Epithelial cell of proximal tubule (primary cell): ENCODE measurements at regions not wholly inside any gene's neighbourhood (a gene's known extent, or its start where the extent isn't known, plus 50 kb on each side); places are given as distances from the start of the nearest gene placed in this dataset.

Experiments
- DNase-seq: peaks from one replicate; pipeline ENCODE4 v3.0.0-alpha.2; 2011; ENCODE audit warnings: low read depth
- H3K4me3 ChIP-seq: 2 replicates; pipeline ENCODE4 v1.5.1; 2011; ENCODE audit warnings: low read depth, mild to moderate bottlenecking, low read length
- TF ChIP-seq, protein P1 (sequence below): conservative IDR thresholded peaks from 2 replicates; pipeline ENCODE4 v1.5.1; 2012; ENCODE audit warnings: low read depth, mild to moderate bottlenecking, low read length

DNA sequence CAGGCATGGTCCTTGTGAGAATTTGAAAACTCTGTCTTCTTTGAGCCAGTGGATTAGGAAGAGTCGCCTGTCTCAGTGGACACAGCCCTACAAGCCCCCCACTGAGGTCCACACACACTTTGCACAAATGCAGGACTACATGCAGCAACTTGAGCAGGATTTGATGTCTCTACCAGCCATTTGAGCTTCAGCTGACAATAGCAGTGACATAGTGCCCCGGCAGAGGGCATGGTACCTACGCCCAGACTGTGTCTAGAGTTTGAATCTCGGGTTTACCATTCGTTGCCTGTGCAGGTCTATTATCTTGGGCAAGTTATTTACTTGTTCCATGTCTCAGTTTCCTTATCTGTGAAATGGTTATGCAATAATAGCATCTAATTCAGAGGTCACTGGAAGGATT, 580.1 kb downstream of the TFAP2B start:
- no peak for DNase-seq
- no peak overlapping the region for H3K4me3 ChIP-seq
- TF ChIP-seq, protein P1, sequence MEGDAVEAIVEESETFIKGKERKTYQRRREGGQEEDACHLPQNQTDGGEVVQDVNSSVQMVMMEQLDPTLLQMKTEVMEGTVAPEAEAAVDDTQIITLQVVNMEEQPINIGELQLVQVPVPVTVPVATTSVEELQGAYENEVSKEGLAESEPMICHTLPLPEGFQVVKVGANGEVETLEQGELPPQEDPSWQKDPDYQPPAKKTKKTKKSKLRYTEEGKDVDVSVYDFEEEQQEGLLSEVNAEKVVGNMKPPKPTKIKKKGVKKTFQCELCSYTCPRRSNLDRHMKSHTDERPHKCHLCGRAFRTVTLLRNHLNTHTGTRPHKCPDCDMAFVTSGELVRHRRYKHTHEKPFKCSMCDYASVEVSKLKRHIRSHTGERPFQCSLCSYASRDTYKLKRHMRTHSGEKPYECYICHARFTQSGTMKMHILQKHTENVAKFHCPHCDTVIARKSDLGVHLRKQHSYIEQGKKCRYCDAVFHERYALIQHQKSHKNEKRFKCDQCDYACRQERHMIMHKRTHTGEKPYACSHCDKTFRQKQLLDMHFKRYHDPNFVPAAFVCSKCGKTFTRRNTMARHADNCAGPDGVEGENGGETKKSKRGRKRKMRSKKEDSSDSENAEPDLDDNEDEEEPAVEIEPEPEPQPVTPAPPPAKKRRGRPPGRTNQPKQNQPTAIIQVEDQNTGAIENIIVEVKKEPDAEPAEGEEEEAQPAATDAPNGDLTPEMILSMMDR, result peak; percentile 1

DNA sequence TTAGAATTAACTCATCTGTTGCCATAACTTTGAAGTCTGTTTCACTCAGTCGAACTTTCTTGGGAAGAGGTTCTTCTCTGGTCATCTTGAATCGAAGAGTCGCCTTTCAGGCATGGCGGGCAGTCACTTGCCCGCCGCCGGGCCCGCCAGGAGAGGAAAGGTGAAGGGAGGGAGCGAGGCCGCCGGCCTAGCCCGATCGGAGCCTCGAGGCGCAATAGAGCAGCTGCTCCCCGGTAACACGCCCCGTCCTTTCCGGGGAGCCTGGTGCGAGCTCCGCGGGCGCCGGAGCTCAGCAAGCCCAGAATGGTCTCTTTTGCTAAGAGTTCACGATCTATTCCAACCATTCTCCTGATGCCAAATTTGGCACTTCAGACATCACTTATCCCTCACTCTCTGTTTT, 591.8 kb downstream of the TFAP2B start:
- no peak for DNase-seq
- TF ChIP-seq, protein P1, result no peak
- no peak overlapping the region for H3K4me3 ChIP-seq

DNA sequence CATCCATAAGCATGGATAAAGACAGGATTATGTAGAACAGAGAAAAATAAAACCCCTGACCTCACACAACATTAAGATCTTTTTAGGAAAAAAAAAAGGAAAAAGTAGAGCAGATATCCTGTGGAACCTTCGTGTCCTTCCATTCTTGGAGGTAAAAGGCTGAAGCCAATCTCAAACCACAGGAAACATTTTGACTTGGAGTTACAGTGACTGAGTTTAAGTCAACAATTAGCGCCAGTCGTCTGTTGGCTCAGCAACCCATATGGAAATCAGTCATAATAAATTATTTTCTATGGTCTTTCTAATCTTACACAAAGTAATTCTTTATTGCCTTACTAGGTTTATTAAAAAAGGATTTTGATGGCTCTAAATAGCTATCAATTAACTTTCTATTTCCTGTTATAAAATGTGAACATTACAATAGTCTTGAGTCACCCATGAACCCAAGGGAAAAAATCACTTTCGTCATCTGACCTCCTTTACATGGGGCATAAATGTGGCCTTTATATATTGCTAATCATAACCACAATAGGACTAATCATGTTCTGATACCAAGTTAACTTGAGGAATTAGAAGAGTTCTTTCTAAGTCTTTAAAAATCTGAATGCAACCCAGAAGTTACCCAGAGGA, 592.9 kb downstream of the TFAP2B start:
- no peak for DNase-seq
- TF ChIP-seq, protein P1, result no peak
- no peak overlapping the region for H3K4me3 ChIP-seq

DNA sequence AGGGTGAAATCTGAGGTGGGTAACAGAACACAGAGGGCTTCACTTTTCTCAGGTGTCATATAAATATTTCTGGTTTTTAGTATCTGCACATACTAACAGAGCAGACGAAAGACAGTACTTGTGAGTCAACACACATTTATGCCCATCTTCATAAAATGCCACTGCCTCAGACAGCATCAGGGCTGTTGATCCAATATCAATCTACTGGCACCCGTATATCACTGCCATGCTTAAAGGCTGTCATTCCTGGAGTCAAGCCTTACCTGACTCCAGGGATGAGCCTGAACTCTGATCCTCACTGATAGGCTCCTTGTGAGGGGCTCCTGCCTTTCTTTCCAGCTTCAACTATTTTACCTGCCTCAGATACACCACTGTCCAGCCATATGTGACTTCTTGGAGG, 595.7 kb downstream of the TFAP2B start:
- no peak for DNase-seq
- TF ChIP-seq, protein P1, result no peak
- no peak overlapping the region for H3K4me3 ChIP-seq

DNA sequence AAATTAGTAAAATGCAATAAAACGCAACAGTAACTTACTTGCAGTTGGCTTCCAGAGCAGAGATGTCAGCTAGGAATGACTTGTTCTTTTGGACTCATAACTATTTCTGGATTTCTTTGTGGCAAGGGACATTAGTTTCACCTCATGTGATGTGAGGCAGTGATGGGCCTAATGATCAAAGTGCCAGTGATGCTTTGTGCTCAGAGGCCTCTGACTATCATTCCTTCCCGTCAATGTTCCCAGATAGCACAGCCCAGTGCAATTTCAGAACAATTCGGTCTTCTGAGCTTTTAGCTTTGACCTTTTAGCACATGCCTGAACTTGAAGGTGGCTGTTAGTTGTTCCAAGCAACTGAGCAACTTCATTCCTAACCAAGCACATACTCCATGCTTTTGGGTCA, 596.8 kb downstream of the TFAP2B start:
- DNase-seq, result no peak
- H3K4me3 ChIP-seq, result no peak overlapping the region
- TF ChIP-seq, protein P1, result no peak

DNA sequence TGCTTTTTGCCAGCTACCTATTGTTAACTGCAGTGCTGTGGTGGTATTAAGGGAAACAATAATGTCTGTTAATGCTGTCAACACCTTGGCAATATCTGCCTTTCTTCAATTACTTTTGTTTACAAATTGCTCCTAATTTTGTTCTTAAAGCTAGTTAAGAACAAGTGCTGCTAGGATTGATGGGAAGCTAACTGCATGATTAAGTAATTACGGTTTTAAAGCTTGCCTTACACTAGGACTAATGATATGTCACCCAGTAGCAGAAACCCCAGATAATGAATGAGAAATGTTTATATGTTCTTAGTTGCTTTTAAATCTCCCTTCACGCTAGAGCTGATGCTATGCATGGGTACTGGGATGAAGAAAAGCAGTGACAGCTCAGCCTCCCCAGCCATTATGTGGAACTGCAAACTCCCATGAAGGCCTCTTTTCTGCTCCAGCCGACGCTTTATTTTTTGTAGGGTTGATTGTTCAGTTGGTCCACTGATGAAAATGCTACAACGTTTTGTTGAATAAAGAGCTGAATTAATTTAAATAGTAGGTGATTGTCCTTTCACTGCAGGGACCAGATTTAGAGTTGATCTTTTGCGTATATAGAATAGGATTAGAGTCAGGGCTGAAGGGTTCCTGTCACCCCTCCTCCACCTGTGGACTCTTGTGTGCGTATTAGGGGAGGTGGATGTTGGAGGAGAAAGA, 610.5 kb downstream of the TFAP2B start:
- DNase-seq, result no peak
- TF ChIP-seq, protein P1, result no peak
- no peak overlapping the region for H3K4me3 ChIP-seq

DNA sequence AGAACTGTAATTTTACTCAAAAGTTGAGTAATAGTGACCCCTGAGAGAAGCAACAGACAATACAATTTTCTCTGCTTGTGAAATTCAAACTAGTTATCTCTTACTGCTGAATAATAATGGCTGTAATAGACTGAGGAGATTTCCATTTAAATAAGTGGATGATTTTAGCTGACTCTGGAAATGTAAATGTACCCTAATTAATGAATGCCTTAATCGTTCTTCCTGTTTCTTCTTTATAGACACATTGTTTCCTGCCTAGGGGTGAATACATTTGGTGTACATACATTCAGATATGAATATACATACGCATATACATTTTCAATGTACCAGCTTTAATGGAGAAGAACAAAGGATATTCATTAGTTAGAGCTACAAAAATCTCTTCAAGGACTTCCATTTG, 611.9 kb downstream of the TFAP2B start:
- DNase-seq, result no peak
- TF ChIP-seq, protein P1, result no peak
- H3K4me3 ChIP-seq, result no peak overlapping the region
